SK-N-MC (cell line): ENCODE measurements at regions not wholly inside any gene's neighbourhood (a gene's known extent, or its start where the extent isn't known, plus 50 kb on each side); places are given as distances from the start of the nearest gene placed in this dataset.

Source experiments
- EZH2 ChIP-seq: fragments of 200-600 bp; sonication (generic); IDR thresholded peaks from one replicate; pipeline ENCODE4 v1.6.1; 2017; ENCODE audit warnings: antibody characterized with exemption
- POLR2AphosphoS5 ChIP-seq: IDR thresholded peaks from 2 replicates; pipeline ENCODE4 v1.6.1; 2012; ENCODE audit warnings: mild to moderate bottlenecking, low read depth, low read length, borderline replicate concordance

GRCh38 chr3:115275896-115276295 lies 128.8 kb upstream of the ZBTB20 start:
- TF ChIP-seq EZH2: no peak
- TF ChIP-seq POLR2AphosphoS5: no peak
